Liver (tissue), 8 donors: ENCODE measurements at regions not wholly inside any gene's neighbourhood (a gene's known extent, or its start where the extent isn't known, plus 50 kb on each side); places are given as distances from the start of the nearest gene placed in this dataset.

ENCODE experiments used
- DNase-seq: peaks from one replicate; pipeline ENCODE4 v3.0.0-alpha.2; 2017; ENCODE audit warnings: low spot score
- H3K27ac ChIP-seq, 2 donors: one replicate each; pipeline ENCODE4 v1.7.0; 2013; ENCODE audit warnings: inconsistent platforms in 2 of 2, low read length in 2 of 2, control low read depth in 1 of 2, low read depth in 1 of 2, mild to moderate bottlenecking in 1 of 2
- H3K27me3 ChIP-seq, 4 donors: one replicate each; pipeline versions ENCODE4 v1.6.1 to v1.7.0; 2013; ENCODE audit warnings: low read length in 3 of 4, inconsistent platforms in 1 of 4, mild to moderate bottlenecking in 1 of 4, moderate library complexity in 1 of 4; ENCODE audit not compliant: control insufficient read depth in 4 of 4, insufficient read depth in 4 of 4
- H3K36me3 ChIP-seq, 4 donors: one replicate each; pipeline versions ENCODE4 v1.6.1 to v1.7.0; 2013; ENCODE audit warnings: low read length in 3 of 4, mild to moderate bottlenecking in 3 of 4, low read depth in 1 of 4, moderate library complexity in 1 of 4; ENCODE audit not compliant: control insufficient read depth in 4 of 4, insufficient read depth in 3 of 4
- H3K4me1 ChIP-seq, 4 donors: one replicate each; pipeline versions ENCODE4 v1.6.1 to v1.7.0; 2013; ENCODE audit warnings: low read length in 3 of 4, mild to moderate bottlenecking in 3 of 4, moderate library complexity in 1 of 4; ENCODE audit not compliant: control insufficient read depth in 4 of 4, insufficient read depth in 4 of 4
- H3K4me3 ChIP-seq, 3 donors: one replicate each; pipeline versions ENCODE4 v1.6.1 to v1.7.0; 2013; ENCODE audit warnings: low read length in 3 of 3, control low read depth in 1 of 3, low read depth in 1 of 3, mild to moderate bottlenecking in 1 of 3
- H3K9ac ChIP-seq, 2 donors: one replicate each; pipeline ENCODE4 v1.7.0; 2013; ENCODE audit warnings: low read length in 2 of 2, mild to moderate bottlenecking in 2 of 2, moderate library complexity in 2 of 2, control low read depth in 1 of 2, low read depth in 1 of 2
- H3K9me3 ChIP-seq, 4 donors: one replicate each; pipeline versions ENCODE4 v1.6.1 to v1.7.0; 2013; ENCODE audit warnings: low read length in 3 of 4; ENCODE audit not compliant: control insufficient read depth in 4 of 4
- CTCF ChIP-seq: fragments of 150-350 bp; IDR thresholded peaks from 2 replicates; pipeline ENCODE4 v1.5.1; 2017; ENCODE audit warnings: improper control_type of control experiment, low read depth, low read length; ENCODE audit not compliant: missing input control
- EGR1 ChIP-seq, 2 donors: IDR thresholded peaks; 2 replicates each; pipeline ENCODE4 v1.6.1; 2016 to 2018; ENCODE audit warnings: antibody characterized with exemption in 2 of 2, low read depth in 2 of 2
- FOXA1 ChIP-seq: IDR thresholded peaks from 2 replicates; pipeline ENCODE4 v1.6.1; 2016; ENCODE audit warnings: antibody characterized with exemption
- FOXA2 ChIP-seq: IDR thresholded peaks from 2 replicates; pipeline ENCODE4 v1.6.1; 2016; ENCODE audit warnings: antibody characterized with exemption
- GABPA ChIP-seq, 2 donors: IDR thresholded peaks in 1 of 2; conservative IDR thresholded peaks in 1 of 2; 2 replicates each; pipeline ENCODE4 v1.6.1; 2016; ENCODE audit warnings: antibody characterized with exemption in 2 of 2, mild to moderate bottlenecking in 1 of 2, moderate library complexity in 1 of 2
- HNF4A ChIP-seq, 2 donors: conservative IDR thresholded peaks; 2 replicates each; pipeline ENCODE4 v1.6.1; 2016; ENCODE audit warnings: antibody characterized with exemption in 2 of 2, mild to moderate bottlenecking in 2 of 2
- HNF4G ChIP-seq: IDR thresholded peaks from 2 replicates; pipeline ENCODE4 v1.6.1; 2016; ENCODE audit warnings: antibody characterized with exemption
- JUND ChIP-seq, 2 donors: IDR thresholded peaks; 2 replicates each; pipeline ENCODE4 v1.6.1; 2016; ENCODE audit warnings: antibody characterized with exemption in 2 of 2
- MAX ChIP-seq: IDR thresholded peaks from 2 replicates; pipeline ENCODE4 v1.6.1; 2016; ENCODE audit warnings: antibody characterized with exemption
- RAD21 ChIP-seq, 2 donors: IDR thresholded peaks; 2 replicates each; pipeline ENCODE4 v1.6.1; 2016; ENCODE audit warnings: antibody characterized with exemption in 2 of 2, mild to moderate bottlenecking in 2 of 2
- REST ChIP-seq: IDR thresholded peaks from 2 replicates; pipeline ENCODE4 v1.6.1; 2016; ENCODE audit warnings: antibody characterized with exemption, mild to moderate bottlenecking
- RXRA ChIP-seq, 2 donors: IDR thresholded peaks; 2 replicates each; pipeline ENCODE4 v1.6.1; 2017 to 2018; ENCODE audit warnings: antibody characterized with exemption in 2 of 2, mild to moderate bottlenecking in 1 of 2
- SP1 ChIP-seq: IDR thresholded peaks from 2 replicates; pipeline ENCODE4 v1.6.1; 2018; ENCODE audit warnings: antibody characterized with exemption, mild to moderate bottlenecking
- TAF1 ChIP-seq: conservative IDR thresholded peaks from 2 replicates; pipeline ENCODE4 v1.6.1; 2016; ENCODE audit warnings: antibody characterized with exemption, mild to moderate bottlenecking
- YY1 ChIP-seq: IDR thresholded peaks from 2 replicates; pipeline ENCODE4 v1.6.1; 2016; ENCODE audit warnings: antibody characterized with exemption, mild to moderate bottlenecking
- ZBTB33 ChIP-seq: IDR thresholded peaks from 2 replicates; pipeline ENCODE4 v1.6.1; 2016; ENCODE audit warnings: antibody characterized with exemption
- WGBS: extraction: QIAGEN DNeasy Blood & Tissue Kit; methylation state at CpG from one replicate; pipeline ENCODE4 v1.1.7; 2013; 5-methylcytosine and 5-hydroxymethylcytosine counted together
- donor health status: healthy.
- donor health status: healthy.
- donor health status: healthy.
- donor health status: healthy.
- donor health status: healthy.

GRCh38 chr7:17448479-17449423, 150.3 kb downstream of the AHR start:
- TF ChIP-seq GABPA (IDR thresholded peaks at IDR 0.05 in 1 of 2, conservative IDR thresholded peaks at IDR 0.05 in 1 of 2) (no peak), RAD21 (IDR thresholded peaks at IDR 0.05) (no peak), FOXA2 (no peak), FOXA1 (no peak), HNF4A (conservative IDR thresholded peaks at IDR 0.05) (no peak), YY1 (no peak), REST (no peak), EGR1 (IDR thresholded peaks at IDR 0.05; ENCODE audit: low read depth in 2 of 2) (no peak), RXRA (IDR thresholded peaks at IDR 0.05) (no peak), CTCF (no peak), SP1 (no peak), MAX (no peak)
- Histone ChIP-seq H3K27ac (no peak overlapping the region), H3K27me3 (no peaks in the 10 kb centered on the region), H3K36me3 (no peaks in the 10 kb centered on the region), H3K4me1 (peaks cover 0 to 7% (median 0%) of the 10 kb centered on the region in 4 donors), H3K9me3 (peaks cover 0 to 13% (median 2%) of the 10 kb centered on the region in 4 donors), H3K4me3 (no peak overlapping the region), H3K9ac (no peak overlapping the region)
- WGBS: 62% methylated on average over 2 of the region's 2 CpGs
- no peak for DNase-seq

- Histone ChIP-seq H3K9ac (no peak overlapping the region), H3K4me1 (peaks cover 0 to 6% (median 3%) of the 10 kb centered on the region in 4 donors), H3K27ac (no peak overlapping the region), H3K36me3 (no peaks in the 10 kb centered on the region), H3K9me3 (no peaks in the 10 kb centered on the region), H3K27me3 (no peaks in the 10 kb centered on the region), H3K4me3 (no peak overlapping the region)
- WGBS: 73% methylated on average over 2 of the region's 2 CpGs
- DNase-seq: no peak
- TF ChIP-seq ZBTB33 (no peak), CTCF (no peak), REST (no peak), MAX (no peak), EGR1 (IDR thresholded peaks at IDR 0.05; ENCODE audit: low read depth in 2 of 2) (no peak), RAD21 (IDR thresholded peaks at IDR 0.05) (no peak), HNF4G (no peak), TAF1 (no peak), SP1 (no peak), FOXA2 (no peak), JUND (IDR thresholded peaks at IDR 0.05) (no peak), RXRA (IDR thresholded peaks at IDR 0.05) (no peak)
Observed at GRCh38 chr7:17456541-17456940, 158.1 kb downstream of the AHR start.
